Peyer's patch (tissue), 4 donors: ENCODE measurements at regions not wholly inside any gene's neighbourhood (a gene's known extent, or its start where the extent isn't known, plus 50 kb on each side); places are given as distances from the start of the nearest gene placed in this dataset.

Experiments used
- DNase-seq, 3 donors: peaks; one replicate each; pipeline ENCODE4 v3.0.0-alpha.2; 2017 to 2019
- H3K27ac ChIP-seq, 4 donors: fragments of 200-600 bp; sonication (generic); one replicate each; pipeline ENCODE4 v1.5.1; 2016 to 2019
- H3K27me3 ChIP-seq, 2 donors: fragments of 200-600 bp; sonication (generic); one replicate each; pipeline ENCODE4 v1.5.1; 2019
- H3K36me3 ChIP-seq, 3 donors: fragments of 200-600 bp; sonication (generic); one replicate each; pipeline ENCODE4 v1.5.1; 2016 to 2019
- H3K4me1 ChIP-seq, 4 donors: fragments of 200-600 bp; sonication (generic); one replicate each; pipeline ENCODE4 v1.5.1; 2016 to 2019
- H3K4me3 ChIP-seq, 4 donors: fragments of 200-600 bp; sonication (generic); 1 replicate in 3 of 4; 2 replicates in 1 of 4; pipeline ENCODE4 v1.5.1; 2016 to 2019; ENCODE audit warnings: mild to moderate bottlenecking in 1 of 4
- H3K9me3 ChIP-seq, 4 donors: fragments of 200-600 bp; sonication (generic); one replicate each; pipeline ENCODE4 v1.5.1; 2016 to 2019; ENCODE audit warnings: mild to moderate bottlenecking in 1 of 4
- POLR2A ChIP-seq, 2 donors: fragments of 450-650 bp; IDR thresholded peaks; one replicate each; pipeline ENCODE4 v1.5.1; 2017; ENCODE audit warnings: antibody characterized with exemption in 2 of 2, mild to moderate bottlenecking in 2 of 2, moderate library complexity in 2 of 2
- TF ChIP-seq, protein P1 (sequence below), 6 experiments: fragments of 450-650 bp in 4 of 6; fragments of 200-600 bp in 2 of 6; sonication (generic) in 1 of 6; IDR thresholded peaks; one replicate each; pipeline ENCODE4 v1.5.1; 2017 to 2019; ENCODE audit warnings: antibody characterized with exemption in 6 of 6, mild to moderate bottlenecking in 3 of 6, moderate library complexity in 1 of 6

GRCh38 chr1:191695865-191696264 lies 462.4 kb upstream of the RGS18 start:
- TF ChIP-seq, protein P1, sequence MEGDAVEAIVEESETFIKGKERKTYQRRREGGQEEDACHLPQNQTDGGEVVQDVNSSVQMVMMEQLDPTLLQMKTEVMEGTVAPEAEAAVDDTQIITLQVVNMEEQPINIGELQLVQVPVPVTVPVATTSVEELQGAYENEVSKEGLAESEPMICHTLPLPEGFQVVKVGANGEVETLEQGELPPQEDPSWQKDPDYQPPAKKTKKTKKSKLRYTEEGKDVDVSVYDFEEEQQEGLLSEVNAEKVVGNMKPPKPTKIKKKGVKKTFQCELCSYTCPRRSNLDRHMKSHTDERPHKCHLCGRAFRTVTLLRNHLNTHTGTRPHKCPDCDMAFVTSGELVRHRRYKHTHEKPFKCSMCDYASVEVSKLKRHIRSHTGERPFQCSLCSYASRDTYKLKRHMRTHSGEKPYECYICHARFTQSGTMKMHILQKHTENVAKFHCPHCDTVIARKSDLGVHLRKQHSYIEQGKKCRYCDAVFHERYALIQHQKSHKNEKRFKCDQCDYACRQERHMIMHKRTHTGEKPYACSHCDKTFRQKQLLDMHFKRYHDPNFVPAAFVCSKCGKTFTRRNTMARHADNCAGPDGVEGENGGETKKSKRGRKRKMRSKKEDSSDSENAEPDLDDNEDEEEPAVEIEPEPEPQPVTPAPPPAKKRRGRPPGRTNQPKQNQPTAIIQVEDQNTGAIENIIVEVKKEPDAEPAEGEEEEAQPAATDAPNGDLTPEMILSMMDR (IDR thresholded peaks at IDR 0.05): no peak
- TF ChIP-seq POLR2A (IDR thresholded peaks at IDR 0.05): no peak
- no peaks in the 10 kb centered on the region for H3K9me3 ChIP-seq
- no peaks in the 10 kb centered on the region for H3K36me3 ChIP-seq
- no peaks in the 10 kb centered on the region for H3K4me1 ChIP-seq
- no peaks in the 10 kb centered on the region for H3K27me3 ChIP-seq
- no peak overlapping the region for H3K27ac ChIP-seq
- no peak overlapping the region for H3K4me3 ChIP-seq
- DNase-seq: no peak

DNA sequence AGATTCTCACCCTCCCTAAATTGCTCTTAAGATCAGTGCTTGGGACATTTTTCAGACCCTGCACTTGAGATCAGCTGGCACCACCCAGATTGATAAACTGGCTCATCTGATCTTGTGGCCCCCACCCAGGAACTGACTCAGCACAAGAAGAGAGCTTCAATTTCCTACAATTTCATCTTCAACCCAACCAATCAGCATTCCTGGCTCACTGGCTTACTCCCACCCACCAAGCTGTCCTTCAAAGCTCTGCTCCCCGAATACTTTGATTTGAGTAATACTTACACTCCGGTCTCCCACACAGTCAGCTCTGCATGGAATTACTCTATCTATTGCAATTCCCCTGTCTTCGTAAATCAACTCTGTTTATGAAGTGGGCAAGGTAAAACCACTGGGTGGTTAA lies 461.9 kb upstream of the RGS18 start:
- TF ChIP-seq POLR2A (IDR thresholded peaks at IDR 0.05): no peak
- TF ChIP-seq, protein P1 (IDR thresholded peaks at IDR 0.05): no peak
- Histone ChIP-seq H3K4me1 (no peaks in the 10 kb centered on the region), H3K9me3 (no peaks in the 10 kb centered on the region), H3K4me3 (no peak overlapping the region), H3K27me3 (no peaks in the 10 kb centered on the region), H3K27ac (no peak overlapping the region), H3K36me3 (no peaks in the 10 kb centered on the region)
- no peak for DNase-seq

- TF ChIP-seq POLR2A (IDR thresholded peaks at IDR 0.05): no peak
- TF ChIP-seq, protein P1 (IDR thresholded peaks at IDR 0.05): no peak
- H3K36me3 ChIP-seq: no peaks in the 10 kb centered on the region
Observed at GRCh38 chr1:191697556-191697955, 460.7 kb upstream of the RGS18 start.

DNA sequence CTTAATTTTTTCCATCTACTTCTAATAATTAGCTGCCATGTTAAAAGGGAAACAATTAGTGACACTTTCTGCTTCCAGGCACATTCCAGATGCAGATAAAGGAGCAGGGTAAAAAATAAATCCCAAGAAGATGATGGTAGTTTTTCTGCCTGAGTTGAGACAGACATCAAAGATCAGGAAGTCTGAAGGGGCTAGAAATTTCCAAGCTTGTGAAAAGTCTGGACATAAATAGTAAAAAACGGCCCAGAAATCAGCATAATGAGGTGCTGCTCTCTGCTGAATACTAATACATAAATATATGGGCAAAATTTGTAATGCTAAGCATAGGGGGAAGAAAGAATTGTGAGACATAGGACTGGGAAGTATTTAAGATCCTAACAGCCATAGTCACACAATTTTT lies 460.0 kb upstream of the RGS18 start:
- H3K27me3 ChIP-seq: no peaks in the 10 kb centered on the region
- H3K27ac ChIP-seq: no peak overlapping the region
- no peak for DNase-seq
- H3K9me3 ChIP-seq: no peaks in the 10 kb centered on the region
- no peaks in the 10 kb centered on the region for H3K4me1 ChIP-seq
- no peaks in the 10 kb centered on the region for H3K36me3 ChIP-seq
- no peak overlapping the region for H3K4me3 ChIP-seq
- TF ChIP-seq POLR2A (IDR thresholded peaks at IDR 0.05): no peak
- TF ChIP-seq, protein P1 (IDR thresholded peaks at IDR 0.05): no peak

More at GRCh38 chr1:191697556-191697955, 460.7 kb upstream of the RGS18 start:
- no peak overlapping the region for H3K4me3 ChIP-seq
- H3K27me3 ChIP-seq: no peaks in the 10 kb centered on the region
- DNase-seq: no peak
- H3K4me1 ChIP-seq: no peaks in the 10 kb centered on the region
- no peak overlapping the region for H3K27ac ChIP-seq
- no peaks in the 10 kb centered on the region for H3K9me3 ChIP-seq

GRCh38 chr1:191699343-191699742 lies 458.9 kb upstream of the RGS18 start:
- DNase-seq: no peak
- no peak overlapping the region for H3K4me3 ChIP-seq
- no peaks in the 10 kb centered on the region for H3K9me3 ChIP-seq
- no peaks in the 10 kb centered on the region for H3K27me3 ChIP-seq
- TF ChIP-seq POLR2A (IDR thresholded peaks at IDR 0.05): no peak
- TF ChIP-seq, protein P1 (IDR thresholded peaks at IDR 0.05): no peak
- no peak overlapping the region for H3K27ac ChIP-seq
- no peaks in the 10 kb centered on the region for H3K4me1 ChIP-seq
- H3K36me3 ChIP-seq: no peaks in the 10 kb centered on the region

DNA sequence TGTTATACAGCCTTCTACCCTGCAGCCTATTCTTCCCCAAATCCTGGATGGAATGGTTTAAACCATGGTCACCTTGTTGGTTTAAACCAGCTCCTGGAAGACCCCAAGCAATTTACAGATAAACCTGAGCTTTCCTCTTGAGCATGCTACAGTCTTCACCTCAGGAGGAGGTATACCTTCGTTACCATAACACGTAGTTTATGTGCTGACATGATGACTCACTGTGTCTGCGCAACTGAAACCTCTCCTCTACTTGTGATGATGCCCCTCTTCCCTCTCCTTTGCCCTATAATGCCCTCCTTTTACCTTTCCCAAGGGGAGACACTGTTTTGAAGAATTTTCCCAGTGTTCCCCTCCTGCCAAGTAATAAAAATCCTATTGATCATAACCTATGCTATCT lies 457.3 kb upstream of the RGS18 start:
- H3K4me1 ChIP-seq: no peaks in the 10 kb centered on the region
- H3K36me3 ChIP-seq: no peaks in the 10 kb centered on the region
- H3K27ac ChIP-seq: no peak overlapping the region
- TF ChIP-seq, protein P1 (IDR thresholded peaks at IDR 0.05): no peak
- no peak for TF ChIP-seq POLR2A (IDR thresholded peaks at IDR 0.05)
- no peak for DNase-seq
- no peaks in the 10 kb centered on the region for H3K9me3 ChIP-seq
- H3K27me3 ChIP-seq: no peaks in the 10 kb centered on the region
- H3K4me3 ChIP-seq: no peak overlapping the region
